GM23338 (cell line): ENCODE measurements at regions not wholly inside any gene's neighbourhood (a gene's known extent, or its start where the extent isn't known, plus 50 kb on each side); places are given as distances from the start of the nearest gene placed in this dataset.

Experiments used
- ATAC-seq: fragments of 200-7000 bp; cut with Tn5 transposase; 3 replicates; pipeline ENCODE4 v1.9.1; 2020
- DNase-seq: peaks from one replicate; pipeline ENCODE4 v3.0.0-alpha.2; 2015; ENCODE audit warnings: low spot score
- H2AFZ ChIP-seq: fragments of 200-600 bp; sonication (generic); 2 replicates; pipeline ENCODE4 v1.8.0; 2016; ENCODE audit warnings: antibody characterized with exemption, mild to moderate bottlenecking, moderate library complexity
- H3F3A ChIP-seq: fragments of 200-600 bp; sonication (generic); replicated peaks from 2 replicates; pipeline ENCODE4 v1.8.0; 2017; ENCODE audit warnings: antibody characterized with exemption, mixed run types, low read depth
- H3K27ac ChIP-seq: fragments of 200-600 bp; sonication (generic); 2 replicates; pipeline ENCODE4 v1.6.1; 2016; ENCODE audit warnings: low read depth
- H3K27me3 ChIP-seq: fragments of 200-600 bp; sonication (generic); 2 replicates; pipeline ENCODE4 v1.8.0; 2016; ENCODE audit warnings: mild to moderate bottlenecking, mixed run types, moderate library complexity; ENCODE audit not compliant: insufficient read depth
- H3K36me3 ChIP-seq: fragments of 200-600 bp; sonication (generic); 2 replicates; pipeline ENCODE4 v1.8.0; 2016; ENCODE audit warnings: mild to moderate bottlenecking; ENCODE audit not compliant: insufficient read depth
- H3K4me1 ChIP-seq: fragments of 200-600 bp; sonication (generic); 2 replicates; pipeline ENCODE4 v1.8.0; 2016; ENCODE audit warnings: mild to moderate bottlenecking, moderate library complexity; ENCODE audit not compliant: insufficient read depth
- H3K4me2 ChIP-seq: fragments of 200-600 bp; sonication (generic); 2 replicates; pipeline ENCODE4 v1.7.1; 2017; ENCODE audit warnings: mixed run types
- H3K4me3 ChIP-seq: fragments of 200-600 bp; sonication (generic); 2 replicates; pipeline ENCODE4 v1.6.1; 2016; ENCODE audit warnings: mixed run types
- H3K79me2 ChIP-seq: fragments of 200-600 bp; sonication (generic); replicated peaks from 2 replicates; pipeline ENCODE4 v1.8.0; 2017; ENCODE audit warnings: mild to moderate bottlenecking; ENCODE audit not compliant: insufficient read depth
- H3K9me2 ChIP-seq: fragments of 200-600 bp; sonication (generic); 2 replicates; pipeline ENCODE4 v1.8.0; 2017; ENCODE audit not compliant: insufficient read depth
- H4K20me1 ChIP-seq: fragments of 200-600 bp; sonication (generic); replicated peaks from 2 replicates; pipeline ENCODE4 v1.8.0; 2017; ENCODE audit warnings: mild to moderate bottlenecking; ENCODE audit not compliant: insufficient read depth
- H3K27ac Mint-ChIP-seq: 2 replicates; pipeline ENCODE4 v1.8.0; 2020; ENCODE audit warnings: inconsistent platforms, mild to moderate bottlenecking, moderate library complexity, mixed read lengths
- H3K27me3 Mint-ChIP-seq: 3 replicates; pipeline ENCODE4 v1.8.0; 2022; ENCODE audit warnings: low read depth, mild to moderate bottlenecking, moderate library complexity, mixed read lengths, inconsistent platforms; ENCODE audit not compliant: insufficient read depth, poor library complexity
- H3K36me3 Mint-ChIP-seq: 3 replicates; pipeline ENCODE4 v1.8.0; 2021; ENCODE audit warnings: low read depth, mild to moderate bottlenecking, inconsistent platforms, moderate library complexity, mixed read lengths
- H3K4me1 Mint-ChIP-seq: 3 replicates; pipeline ENCODE4 v1.8.0; 2020; ENCODE audit warnings: mild to moderate bottlenecking, inconsistent platforms, mixed read lengths
- H3K4me3 Mint-ChIP-seq: 3 replicates; pipeline ENCODE4 v1.8.0; 2021; ENCODE audit warnings: moderate library complexity, mild to moderate bottlenecking, inconsistent platforms, mixed read lengths
- H3K9me3 Mint-ChIP-seq: 3 replicates; pipeline ENCODE4 v1.8.0; 2020; ENCODE audit warnings: moderate library complexity, mild to moderate bottlenecking, inconsistent platforms, mixed read lengths
- CREB1 ChIP-seq: fragments of 250-450 bp; sonication (Bioruptor Pico); IDR thresholded peaks from 2 replicates; pipeline ENCODE4 v1.5.0; 2020; ENCODE audit warnings: low read depth, mild to moderate bottlenecking, moderate library complexity
- ETS1 ChIP-seq: IDR thresholded peaks from 2 replicates; pipeline ENCODE4 v1.6.1; 2016; ENCODE audit warnings: antibody characterized with exemption
- EZH2 ChIP-seq: fragments of 200-600 bp; sonication (generic); IDR thresholded peaks from one replicate; pipeline ENCODE4 v1.8.0; 2017; ENCODE audit warnings: antibody characterized with exemption, mild to moderate bottlenecking, low read depth; ENCODE audit not compliant: unreplicated experiment
- EZH2phosphoT487 ChIP-seq: fragments of 200-600 bp; sonication (generic); IDR thresholded peaks from one replicate; pipeline ENCODE4 v1.8.1; 2018; ENCODE audit warnings: antibody characterized with exemption; ENCODE audit not compliant: unreplicated experiment
- JUNB ChIP-seq: IDR thresholded peaks from one replicate; pipeline ENCODE4 v1.6.1; 2016; ENCODE audit warnings: antibody characterized with exemption; ENCODE audit not compliant: unreplicated experiment
- NANOG ChIP-seq: IDR thresholded peaks from 2 replicates; pipeline ENCODE4 v1.6.1; 2016; ENCODE audit warnings: antibody characterized with exemption, borderline replicate concordance
- POLR2AphosphoS5 ChIP-seq: IDR thresholded peaks from 2 replicates; pipeline ENCODE4 v1.6.1; 2016; ENCODE audit warnings: antibody characterized with exemption, low read depth
- REST ChIP-seq: IDR thresholded peaks from one replicate; pipeline ENCODE4 v1.6.1; 2018; ENCODE audit warnings: antibody characterized with exemption; ENCODE audit not compliant: unreplicated experiment
- STAT1 ChIP-seq: IDR thresholded peaks from one replicate; pipeline ENCODE4 v1.6.1; 2016; ENCODE audit warnings: antibody characterized with exemption; ENCODE audit not compliant: unreplicated experiment
- ZNF114 ChIP-seq: fragments of 250-450 bp; sonication (Bioruptor Pico); IDR thresholded peaks from 2 replicates; pipeline ENCODE4 v1.5.0; 2020; ENCODE audit warnings: mild to moderate bottlenecking, moderate library complexity
- ZNF331 ChIP-seq: fragments of 250-450 bp; sonication (Bioruptor Pico); IDR thresholded peaks from 2 replicates; pipeline ENCODE4 v1.5.0; 2020; ENCODE audit warnings: low read depth, mild to moderate bottlenecking, moderate library complexity
- ZNF462 ChIP-seq: fragments of 250-450 bp; sonication (Bioruptor Pico); IDR thresholded peaks from 2 replicates; pipeline ENCODE4 v1.5.0; 2020; ENCODE audit warnings: mild to moderate bottlenecking, moderate library complexity

GRCh38 chrX:25561190-25561589, 545.4 kb upstream of the ARX start:
- H3K27me3 ChIP-seq, result no peaks in the 10 kb centered on the region
- Mint-ChIP-seq H3K27me3 (no peaks in the 10 kb centered on the region), H3K4me3 (no peak overlapping the region), H3K4me1 (no peaks in the 10 kb centered on the region), H3K27ac (no peak overlapping the region), H3K9me3 (no peaks in the 10 kb centered on the region), H3K36me3 (no peaks in the 10 kb centered on the region)
- no peak overlapping the region for H2AFZ ChIP-seq
- no peaks in the 10 kb centered on the region for H3K4me1 ChIP-seq
- H3K27ac ChIP-seq, result no peak overlapping the region
- no peak overlapping the region for H3K4me3 ChIP-seq
- no peak for DNase-seq
- no peak for ATAC-seq
- no peaks in the 10 kb centered on the region for H4K20me1 ChIP-seq
- no peaks in the 10 kb centered on the region for H3F3A ChIP-seq
- no peak overlapping the region for H3K4me2 ChIP-seq
- no peaks in the 10 kb centered on the region for H3K36me3 ChIP-seq
- TF ChIP-seq NANOG (no peak), EZH2phosphoT487 (no peak)
- H3K79me2 ChIP-seq, result no peaks in the 10 kb centered on the region
- no peaks in the 10 kb centered on the region for H3K9me2 ChIP-seq

DNA sequence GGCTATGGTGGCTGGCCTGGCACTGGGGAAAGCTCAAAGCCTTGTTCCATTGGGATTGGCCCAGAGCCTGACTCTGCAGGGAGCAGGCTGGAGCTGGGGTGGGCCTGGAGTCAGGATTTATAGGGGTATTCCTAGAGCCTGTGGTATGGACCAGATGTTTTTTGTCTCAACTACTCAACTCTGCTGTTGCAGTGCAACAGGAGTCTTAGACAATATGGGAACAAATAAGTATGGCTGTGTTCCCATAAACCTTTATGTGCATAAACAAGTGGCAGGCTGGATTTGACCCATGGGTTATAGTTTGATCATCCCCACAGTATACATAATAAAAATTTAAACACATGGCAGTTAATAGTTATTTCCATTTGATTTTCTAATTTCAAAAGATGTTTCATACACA, 557.9 kb upstream of the ARX start:
- Histone ChIP-seq H3K27me3 (no peaks in the 10 kb centered on the region), H3K27ac (no peak overlapping the region), H2AFZ (no peak overlapping the region), H3F3A (no peaks in the 10 kb centered on the region), H3K4me1 (no peaks in the 10 kb centered on the region), H3K4me2 (no peak overlapping the region), H3K36me3 (no peaks in the 10 kb centered on the region), H3K79me2 (no peaks in the 10 kb centered on the region), H4K20me1 (no peaks in the 10 kb centered on the region), H3K4me3 (no peak overlapping the region), H3K9me2 (no peaks in the 10 kb centered on the region)
- ATAC-seq (no peak), DNase-seq (no peak)
- H3K27ac Mint-ChIP-seq, result no peak overlapping the region
- H3K27me3 Mint-ChIP-seq, result no peaks in the 10 kb centered on the region
- peaks cover 6% of the 10 kb centered on the region; the same call in 2 of the 3 replicates for H3K4me1 Mint-ChIP-seq
- TF ChIP-seq STAT1 (no peak), JUNB (no peak), CREB1 (no peak), EZH2phosphoT487 (no peak), POLR2AphosphoS5 (no peak), ETS1 (no peak), REST (no peak), EZH2 (no peak), NANOG (no peak), ZNF114 (no peak), ZNF331 (no peak), ZNF462 (no peak)
- no peaks in the 10 kb centered on the region for H3K36me3 Mint-ChIP-seq
- H3K4me3 Mint-ChIP-seq, result no peak overlapping the region
- no peaks in the 10 kb centered on the region for H3K9me3 Mint-ChIP-seq
